HG03378 (cell line): ENCODE measurements at regions not wholly inside any gene's neighbourhood (a gene's known extent, or its start where the extent isn't known, plus 50 kb on each side); places are given as distances from the start of the nearest gene placed in this dataset.

ENCODE experiments used
- ATAC-seq: cut with Tn5 transposase; IDR thresholded peaks from one replicate; pipeline ENCODE4 v1.9.1; 2021; ENCODE audit warnings: mild to moderate bottlenecking, moderate library complexity; ENCODE audit not compliant: unreplicated experiment

DNA sequence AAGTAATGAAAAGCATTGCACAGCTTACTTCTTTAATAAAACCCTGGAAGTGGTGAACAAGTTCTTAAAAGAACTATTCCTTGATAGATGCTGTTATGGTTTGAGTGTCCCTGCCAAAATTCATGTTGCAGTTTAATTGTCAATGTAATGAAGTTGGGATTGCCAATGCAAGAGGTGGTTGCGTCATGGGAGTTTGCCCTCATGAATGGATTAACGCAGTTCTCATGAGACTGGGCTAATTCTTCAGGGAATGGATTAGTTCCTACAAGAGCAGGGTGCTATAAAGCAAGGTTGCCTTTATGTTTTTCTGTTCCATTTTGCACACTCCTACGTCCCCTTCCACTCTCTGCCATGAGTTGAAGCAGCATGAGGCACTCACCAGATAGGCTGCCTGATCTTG is 446.7 kb upstream of the B3GALT2 start:
- ATAC-seq: no peak

DNA sequence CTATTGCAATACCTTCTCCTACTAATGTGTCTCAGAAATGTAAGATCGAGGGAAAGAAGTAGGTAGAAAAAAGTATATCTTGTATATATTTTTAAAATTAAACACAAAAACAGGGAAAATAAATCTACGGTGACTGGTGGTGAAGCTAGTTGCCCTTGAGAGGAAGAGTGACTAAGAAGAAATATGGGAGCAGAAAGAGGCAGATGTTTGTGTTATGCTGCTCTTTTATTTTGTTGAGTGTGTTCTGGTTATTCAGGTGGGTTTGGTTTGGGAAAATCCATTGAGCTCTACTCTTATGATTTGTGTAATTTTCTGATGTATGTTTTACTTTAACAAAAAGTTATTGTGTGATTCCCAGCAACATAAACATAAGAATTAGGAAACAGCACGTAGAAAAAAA is 444.9 kb upstream of the B3GALT2 start:
- no peak for ATAC-seq

DNA sequence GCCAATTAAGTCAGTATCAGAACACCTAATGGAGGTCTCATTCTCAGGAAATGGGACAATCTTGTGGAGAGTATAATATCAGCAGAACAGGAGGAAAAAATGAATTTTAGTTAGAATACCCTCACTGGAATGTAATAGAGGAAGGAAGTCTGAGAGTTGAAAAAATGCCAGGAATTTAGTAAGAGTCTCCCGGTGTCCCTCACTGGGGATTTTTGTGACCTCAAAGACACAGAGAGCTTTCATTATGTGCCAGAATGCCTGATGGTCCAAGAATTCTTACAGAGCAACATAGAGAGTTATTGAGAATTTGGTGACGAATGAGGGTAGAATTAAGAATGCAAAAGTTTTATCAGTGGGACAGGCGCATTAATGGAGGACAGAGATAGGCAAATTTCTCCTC is 443.5 kb upstream of the B3GALT2 start:
- no peak for ATAC-seq

DNA sequence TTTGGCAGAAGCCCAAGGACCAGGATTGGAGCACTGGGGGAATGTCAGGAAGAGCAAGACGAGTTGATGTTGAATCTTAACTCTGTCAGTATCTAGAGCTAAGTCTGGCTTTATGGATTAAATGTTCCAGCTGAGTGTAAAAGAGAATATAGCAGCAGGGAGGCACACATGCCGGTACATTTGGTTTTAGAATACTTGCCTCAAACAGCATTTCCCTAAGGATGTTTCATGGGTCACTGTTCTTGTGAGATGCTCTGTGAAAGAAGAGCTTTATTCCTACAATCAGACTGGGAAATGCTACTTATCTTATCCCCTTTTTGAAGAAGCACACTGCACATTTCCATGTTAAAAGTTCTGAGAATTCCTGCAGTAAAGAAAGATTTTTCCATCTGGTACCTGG is 440.3 kb upstream of the B3GALT2 start:
- no peak for ATAC-seq

DNA sequence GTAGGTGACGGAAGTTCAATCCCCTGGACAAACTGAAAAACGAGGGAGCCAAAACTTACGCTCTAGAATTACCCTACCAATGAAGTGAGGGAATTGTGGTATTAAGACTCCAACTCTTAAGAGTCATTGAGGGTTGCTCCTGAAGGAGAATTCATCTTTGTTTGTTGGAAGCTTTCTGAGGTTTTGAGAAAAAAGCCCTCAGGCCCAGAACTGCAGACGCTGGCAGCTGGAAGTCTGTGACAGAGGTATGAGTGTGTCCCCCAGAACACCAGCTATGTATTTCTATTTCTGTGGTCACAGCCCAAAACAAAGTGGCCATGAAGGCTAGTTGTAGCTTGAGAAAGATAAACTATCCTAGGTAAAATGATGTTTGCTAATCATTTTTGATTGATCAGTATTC is 438.8 kb upstream of the B3GALT2 start:
- no peak for ATAC-seq

DNA sequence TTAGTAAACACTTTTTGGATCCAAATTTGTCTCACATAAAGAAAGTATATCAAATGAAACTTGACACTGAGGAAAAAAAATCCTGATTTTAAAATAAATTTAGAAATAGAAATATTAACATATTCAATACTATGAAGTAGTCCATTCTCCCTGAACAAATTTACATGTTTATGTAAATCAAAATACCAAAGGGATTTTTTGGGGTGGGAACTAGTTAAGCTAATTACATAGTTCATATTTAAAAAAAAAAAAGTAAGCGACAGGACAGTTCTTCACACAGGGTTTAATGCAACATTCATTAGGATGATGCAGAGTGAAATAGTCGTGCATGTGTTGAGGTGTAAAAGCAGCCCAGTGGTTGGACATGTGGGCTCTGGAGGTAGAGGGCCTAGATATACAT is 433.5 kb upstream of the B3GALT2 start:
- ATAC-seq: no peak

DNA sequence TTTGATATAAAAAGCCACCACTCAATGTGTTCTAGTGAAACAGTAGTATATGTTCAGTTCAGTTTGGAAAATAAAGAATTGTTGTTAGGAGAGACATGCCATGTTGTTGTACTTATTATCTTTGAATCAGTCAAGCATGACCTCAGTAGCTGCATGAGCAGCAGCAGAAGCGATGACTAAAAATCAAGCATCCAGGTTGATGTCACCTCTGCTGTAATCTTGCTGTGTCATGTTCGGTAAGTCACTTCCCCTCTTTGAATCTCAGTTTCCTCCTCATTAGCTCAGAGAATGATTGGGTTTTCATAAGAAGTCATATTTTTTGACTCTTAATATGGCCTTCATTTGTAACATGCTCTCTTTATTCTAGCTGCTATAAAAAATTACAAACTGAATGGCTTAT is 428.4 kb upstream of the B3GALT2 start:
- peak; percentile 89 for ATAC-seq

DNA sequence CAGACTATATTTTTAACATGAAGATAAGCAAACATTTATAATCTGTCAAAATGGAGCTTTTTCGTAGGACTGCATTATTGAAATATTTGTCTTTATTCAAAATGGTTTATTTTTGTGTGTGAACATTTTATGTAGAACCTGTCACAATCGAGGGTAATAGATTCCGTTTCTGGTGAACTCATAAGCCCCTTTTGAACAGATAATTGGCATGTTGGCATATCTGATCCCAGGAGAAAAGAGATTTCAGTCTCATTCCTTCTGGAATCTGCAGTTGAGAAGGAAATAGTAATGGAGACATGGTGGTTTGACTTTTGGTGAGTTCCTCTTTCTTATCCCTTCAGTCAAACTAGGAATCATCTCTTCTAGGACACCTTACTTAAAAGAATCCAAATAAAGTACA is 427.9 kb upstream of the B3GALT2 start:
- ATAC-seq: no peak

DNA sequence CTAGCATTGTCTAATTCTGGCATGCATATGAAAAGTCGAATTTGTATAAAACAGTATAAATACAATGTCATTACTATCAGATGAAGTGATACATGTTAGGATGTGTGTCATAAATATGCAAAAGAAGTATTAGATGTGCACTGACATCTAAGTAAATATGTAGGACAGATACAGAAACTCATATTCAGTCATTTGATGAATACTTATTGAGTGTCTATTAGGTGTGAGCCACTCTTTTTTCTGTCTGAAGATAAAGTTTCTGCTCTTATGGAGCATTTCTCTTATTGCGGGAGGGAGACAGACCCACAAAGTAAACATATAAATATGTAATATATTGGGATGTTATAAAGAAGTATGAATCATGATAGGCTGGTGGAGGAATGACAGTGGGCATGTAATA is 426.6 kb upstream of the B3GALT2 start:
- no peak for ATAC-seq

DNA sequence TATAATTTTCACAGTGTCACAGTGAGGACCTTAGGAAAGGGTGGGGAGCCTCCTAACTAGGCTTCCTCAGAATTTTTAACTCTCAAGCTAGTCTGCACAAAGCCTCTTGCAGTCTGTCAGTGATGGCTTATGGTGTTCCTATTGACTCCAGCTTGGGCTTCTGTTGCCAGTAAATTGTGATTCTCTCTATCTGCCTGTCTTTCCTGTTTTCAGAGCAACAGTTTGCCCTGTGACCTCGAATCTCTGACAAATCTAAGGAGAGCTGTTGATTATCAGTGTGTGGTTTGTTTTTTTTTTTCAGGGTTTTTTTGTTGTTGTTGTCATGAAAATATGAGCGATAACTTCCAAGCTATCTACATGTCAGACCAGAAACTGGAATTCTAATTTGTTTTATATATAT is 423.2 kb upstream of the B3GALT2 start:
- no peak for ATAC-seq

DNA sequence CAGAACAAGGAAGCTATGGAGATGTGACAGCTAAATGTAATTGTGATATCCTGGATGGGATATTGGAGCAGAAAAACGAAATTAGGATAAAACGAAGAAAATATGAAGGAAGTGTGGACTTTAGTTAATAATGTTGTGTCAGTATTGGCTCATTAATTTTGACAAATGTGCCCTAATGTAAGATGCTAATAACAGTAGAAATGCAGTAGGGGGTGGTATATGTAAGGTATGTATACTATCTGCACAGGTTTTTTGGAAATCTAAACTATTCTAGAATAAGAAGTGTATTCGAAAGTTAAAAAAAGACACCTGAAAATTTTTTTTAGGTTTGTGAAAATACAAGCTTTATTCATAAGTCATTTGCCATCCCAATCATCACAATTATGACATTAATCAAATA is 421.4 kb upstream of the B3GALT2 start:
- ATAC-seq: no peak

DNA sequence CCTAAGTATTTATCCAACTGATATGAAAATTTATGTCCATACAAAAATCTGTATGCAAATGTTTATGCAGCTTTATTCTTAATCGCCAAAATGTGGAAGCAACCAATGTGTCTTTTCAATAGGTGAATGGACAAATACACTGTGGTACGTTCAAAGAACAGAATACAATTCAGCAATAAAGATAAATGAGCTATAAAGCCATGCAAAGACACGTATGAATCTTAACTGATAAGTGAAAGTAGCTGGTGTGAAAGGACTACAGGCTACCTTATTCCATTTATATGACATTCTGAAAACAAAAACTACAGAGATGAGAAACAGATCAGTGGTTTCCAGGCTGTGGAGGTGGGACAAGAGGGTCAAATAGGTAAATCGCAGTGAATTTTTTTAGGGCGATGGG is 419.6 kb upstream of the B3GALT2 start:
- no peak for ATAC-seq

DNA sequence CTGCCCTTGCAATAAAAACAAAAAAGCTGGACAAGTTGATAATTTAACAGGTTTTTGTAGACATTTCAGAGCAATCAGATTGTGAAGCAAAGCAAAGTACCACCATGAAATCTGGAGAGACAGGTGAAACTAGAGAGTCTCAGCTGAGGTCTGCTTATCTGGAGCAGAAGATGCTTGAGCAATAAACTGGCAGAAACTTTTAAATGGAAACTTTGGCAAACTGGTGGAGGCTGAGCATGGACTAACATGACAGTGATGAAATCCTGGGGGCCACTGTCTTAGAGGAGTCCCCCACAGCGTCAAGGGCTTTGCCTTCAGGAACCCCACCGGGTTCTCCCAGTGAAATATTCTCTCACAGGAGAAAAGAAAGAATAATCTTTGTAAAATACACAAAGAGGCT is 416.3 kb upstream of the B3GALT2 start:
- no peak for ATAC-seq

DNA sequence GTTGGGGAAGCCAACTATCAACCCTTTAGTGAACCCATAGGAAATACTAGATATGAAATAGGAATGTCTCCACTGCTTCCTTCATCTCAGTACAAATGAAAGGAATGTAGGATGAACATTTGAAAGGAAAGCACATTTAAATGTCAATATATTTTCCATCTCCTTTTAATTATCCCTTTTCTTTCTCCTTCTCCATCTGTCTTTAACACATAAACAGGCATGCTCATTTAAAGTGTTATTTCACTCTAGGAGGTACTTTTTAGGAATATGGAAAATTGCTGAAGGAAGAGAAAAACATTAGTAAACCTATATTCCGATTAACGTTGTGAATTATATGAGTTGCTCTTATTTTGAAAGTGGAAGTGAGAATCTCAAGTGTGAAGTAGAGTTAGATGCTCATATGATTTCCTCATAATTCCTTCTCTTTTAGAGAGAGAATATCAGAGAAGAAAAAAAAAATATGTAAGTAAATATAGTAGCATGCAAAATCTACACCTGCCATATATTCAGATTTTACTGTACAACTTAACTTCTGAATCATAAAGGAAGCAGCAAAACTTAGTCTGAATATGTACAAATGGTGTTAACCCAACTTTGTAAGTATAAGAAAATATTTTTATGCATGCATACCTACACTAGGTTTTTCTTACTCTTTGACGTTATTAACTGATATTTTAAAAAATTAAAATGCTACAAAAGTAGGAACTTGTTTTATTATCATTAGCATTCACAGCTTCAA is 406.9 kb upstream of the B3GALT2 start:
- ATAC-seq: no peak

DNA sequence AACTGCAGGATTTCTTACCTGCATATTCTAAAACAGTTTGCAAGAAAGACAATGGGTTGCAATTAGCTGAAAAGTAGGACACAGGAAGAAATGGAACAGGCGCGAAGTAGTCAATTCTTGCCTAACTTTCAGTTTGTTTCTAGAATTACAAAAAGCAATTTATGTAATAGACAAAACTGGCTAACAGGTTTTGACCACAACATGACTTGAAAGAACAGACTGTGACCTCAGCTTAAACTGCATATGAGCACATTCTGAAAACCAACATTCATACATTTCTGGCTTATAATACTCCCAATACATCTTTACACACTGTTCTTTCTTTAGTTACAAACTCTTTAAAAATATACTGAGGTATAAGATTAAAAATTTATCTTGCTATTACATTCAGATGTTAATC is 405.9 kb upstream of the B3GALT2 start:
- ATAC-seq: no peak

DNA sequence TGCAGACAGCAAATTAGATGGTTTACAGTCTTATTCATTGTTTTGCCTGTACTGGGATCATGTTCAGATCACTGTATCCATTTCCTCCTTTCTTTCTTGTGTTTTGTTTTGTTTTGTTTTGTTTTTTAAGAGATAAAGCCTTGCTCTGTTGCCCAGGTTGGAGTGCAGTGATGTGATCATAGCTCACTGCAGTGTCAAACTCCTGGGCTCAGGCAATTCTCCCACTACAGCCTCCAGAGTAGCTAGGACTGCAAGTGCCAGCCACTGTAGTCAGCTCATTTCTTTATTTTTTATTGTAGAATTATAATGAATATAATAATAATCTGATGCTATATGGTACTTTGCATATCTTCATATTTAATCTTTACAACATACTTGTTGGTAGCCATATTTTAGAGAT is 403.7 kb upstream of the B3GALT2 start:
- no peak for ATAC-seq

DNA sequence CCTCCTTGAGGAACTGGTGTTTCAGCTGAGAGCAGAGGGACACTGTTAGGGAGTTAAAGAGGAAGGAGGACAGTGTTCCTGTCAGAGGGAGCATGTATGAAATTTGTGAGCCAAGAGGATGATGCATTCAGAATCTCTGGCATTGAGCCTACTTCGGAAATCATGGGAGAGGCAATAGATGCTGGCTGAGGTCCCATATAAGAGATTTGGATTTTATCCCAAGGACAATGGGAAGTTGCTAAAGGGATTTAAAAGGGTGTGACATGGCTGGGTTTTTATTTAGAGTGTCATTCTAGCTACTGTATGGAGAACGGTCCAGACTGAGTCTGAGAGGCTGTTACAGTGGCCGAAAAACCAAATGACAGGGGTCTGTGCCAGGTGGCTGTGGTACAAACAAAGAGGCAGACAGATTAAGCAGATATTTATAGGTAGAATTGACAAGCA is 403.2 kb upstream of the B3GALT2 start:
- ATAC-seq: no peak

DNA sequence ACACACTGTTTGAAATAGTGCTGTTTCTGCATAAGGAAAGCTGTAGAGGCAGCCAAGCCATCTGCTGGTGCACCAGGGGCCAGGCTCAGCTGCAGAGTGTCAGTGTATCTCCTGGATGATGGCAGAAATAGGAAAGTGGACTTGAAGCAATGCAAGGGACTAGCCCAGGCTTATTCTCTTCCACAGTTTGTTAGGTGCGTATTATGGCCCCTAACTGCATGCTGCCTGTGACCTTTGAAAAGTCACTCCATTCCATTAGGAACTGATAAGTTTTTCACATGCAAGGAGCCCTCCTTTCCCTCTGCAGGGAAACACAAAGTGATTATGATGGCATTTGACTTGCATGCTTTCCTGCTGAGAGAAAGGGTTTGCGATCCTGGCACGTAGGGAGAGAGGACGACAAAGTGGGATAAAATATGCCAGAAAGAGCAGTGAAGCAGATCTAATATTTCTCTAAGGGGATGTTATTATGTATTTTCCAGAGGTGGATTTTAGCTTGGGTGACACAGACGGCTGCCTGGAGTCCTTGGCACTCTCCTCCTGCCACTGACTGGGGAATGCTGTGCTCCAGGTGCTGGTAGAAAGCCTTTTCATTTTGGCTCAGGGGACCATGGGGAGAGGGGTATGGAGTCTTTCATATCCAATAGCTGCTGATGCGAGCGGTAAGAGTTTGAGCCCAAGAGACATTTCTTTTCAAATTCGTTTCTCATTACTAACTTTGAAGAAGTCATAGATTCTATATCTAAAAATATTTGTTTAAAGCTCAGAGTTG is 402.1 kb upstream of the B3GALT2 start:
- ATAC-seq: no peak

DNA sequence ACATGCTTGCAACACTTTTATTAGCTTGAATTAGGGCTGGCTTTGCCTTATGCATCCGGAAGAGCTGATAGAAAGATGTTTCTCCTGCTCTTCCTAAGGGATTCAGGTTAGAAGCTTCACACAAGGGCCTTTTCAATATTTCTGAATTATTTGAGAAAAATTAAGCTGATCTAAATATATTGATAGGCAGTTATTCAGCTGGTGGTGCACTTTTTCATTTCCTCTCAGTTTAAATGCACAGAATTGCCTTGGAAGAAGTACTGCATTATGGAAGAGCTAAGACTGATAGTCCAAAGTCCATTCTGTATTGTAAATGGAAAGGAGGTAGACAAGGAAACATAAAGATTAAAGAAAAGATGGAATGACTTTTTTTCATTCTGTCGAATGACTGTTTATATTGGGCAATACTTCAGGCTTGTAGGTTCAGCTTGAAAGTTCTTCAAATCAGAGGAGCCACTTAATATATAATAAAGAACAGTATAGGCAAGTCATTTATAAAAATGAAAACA is 398.4 kb upstream of the B3GALT2 start:
- ATAC-seq: no peak

DNA sequence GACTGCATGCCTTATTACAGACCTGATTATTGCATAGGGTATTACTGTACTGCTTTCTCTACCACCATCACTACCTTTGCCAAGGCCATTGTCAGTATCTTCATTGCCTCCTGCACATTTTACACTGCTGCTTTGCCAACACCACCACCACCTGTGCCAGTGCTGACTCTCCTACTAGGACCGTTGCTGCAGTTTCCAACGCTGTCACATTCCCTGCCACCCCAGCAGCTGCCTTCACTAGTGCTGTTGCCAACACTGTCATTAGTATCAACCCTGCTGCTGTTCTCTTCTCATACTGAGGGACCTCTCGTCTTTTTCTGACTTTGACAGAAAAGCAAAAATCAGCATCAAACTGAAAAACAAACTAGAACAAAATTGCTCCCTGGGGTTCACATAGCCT is 394.9 kb upstream of the B3GALT2 start:
- no peak for ATAC-seq

DNA sequence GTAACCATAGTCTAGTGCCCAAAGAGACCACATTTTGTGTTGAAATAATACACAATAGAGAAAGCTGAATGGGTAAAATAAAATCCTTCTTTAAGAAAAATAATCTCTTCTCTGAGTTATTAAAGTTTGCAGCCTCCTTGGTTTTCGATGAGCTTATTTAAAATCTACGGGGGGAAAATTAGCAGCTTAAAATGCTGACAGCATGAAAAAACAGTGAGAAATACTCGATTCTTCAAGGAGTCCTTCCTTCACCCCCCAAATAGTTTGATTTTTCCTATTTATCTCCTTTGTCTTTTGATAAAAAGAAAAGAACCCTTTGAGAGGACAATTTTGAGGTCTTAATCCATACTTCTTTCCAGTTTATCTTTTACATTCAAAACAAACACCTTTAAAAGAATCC is 394.0 kb upstream of the B3GALT2 start:
- ATAC-seq: no peak

DNA sequence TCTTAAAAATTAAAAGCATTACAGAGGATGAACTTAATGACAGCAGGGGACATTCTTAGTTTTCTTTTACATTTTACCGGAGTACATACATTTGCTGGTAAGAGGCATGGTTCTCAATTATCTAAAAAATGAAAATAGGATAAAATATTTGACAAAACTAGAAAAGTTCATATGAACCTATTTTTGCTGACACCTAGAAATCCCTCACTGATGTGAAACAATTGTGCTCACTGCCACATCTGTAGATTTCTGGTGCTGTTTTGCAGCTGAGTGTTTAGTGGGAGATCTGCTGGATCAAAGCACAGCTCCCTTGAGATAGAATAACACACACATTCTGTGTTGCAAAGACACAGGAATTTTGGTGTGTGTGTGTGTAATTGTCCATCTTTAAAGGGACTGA is 392.9 kb upstream of the B3GALT2 start:
- ATAC-seq: no peak
